ENCODE measurements at regions not wholly inside any gene's neighbourhood (a gene's known extent, or its start where the extent isn't known, plus 50 kb on each side); places are given as distances from the start of the nearest gene placed in this dataset.

GRCh38 chr4:148527571-148527970, 85.4 kb upstream of the NR3C2 start:
- no peak overlapping the region for H3K4me3 ChIP-seq (ENCODE audit: control insufficient read depth, low read depth, low read length)
- no peak for DNase-seq (ENCODE audit: low read depth)
- TF ChIP-seq CTCF (conservative IDR thresholded peaks at IDR 0.05; ENCODE audit: control insufficient read depth, insufficient read depth, low read depth, low read length), result no peak

DNA sequence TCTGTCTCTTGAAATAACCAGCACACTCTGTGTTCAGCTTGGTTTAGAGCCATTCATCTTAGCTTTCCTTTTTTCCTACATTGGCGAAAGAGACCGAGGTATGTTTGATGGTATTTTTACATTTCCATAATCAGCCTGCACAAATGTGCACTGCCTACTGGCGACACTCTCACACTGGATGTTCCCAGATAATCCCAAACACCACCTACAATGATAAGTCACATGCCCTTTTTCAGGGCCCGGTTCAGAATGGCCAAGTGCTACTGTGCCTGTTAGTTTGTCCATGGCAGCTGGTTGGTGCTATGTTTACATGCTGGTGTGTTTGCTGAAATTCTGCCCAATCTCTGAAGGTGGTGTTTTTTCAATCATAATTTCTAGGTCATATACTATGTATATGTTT, 80.8 kb upstream of the NR3C2 start:
- DNase-seq (ENCODE audit: low read depth), result no peak
- TF ChIP-seq CTCF (conservative IDR thresholded peaks at IDR 0.05; ENCODE audit: control insufficient read depth, insufficient read depth, low read depth, low read length), result no peak
- H3K4me3 ChIP-seq (ENCODE audit: control insufficient read depth, low read depth, low read length), result no peak overlapping the region

DNA sequence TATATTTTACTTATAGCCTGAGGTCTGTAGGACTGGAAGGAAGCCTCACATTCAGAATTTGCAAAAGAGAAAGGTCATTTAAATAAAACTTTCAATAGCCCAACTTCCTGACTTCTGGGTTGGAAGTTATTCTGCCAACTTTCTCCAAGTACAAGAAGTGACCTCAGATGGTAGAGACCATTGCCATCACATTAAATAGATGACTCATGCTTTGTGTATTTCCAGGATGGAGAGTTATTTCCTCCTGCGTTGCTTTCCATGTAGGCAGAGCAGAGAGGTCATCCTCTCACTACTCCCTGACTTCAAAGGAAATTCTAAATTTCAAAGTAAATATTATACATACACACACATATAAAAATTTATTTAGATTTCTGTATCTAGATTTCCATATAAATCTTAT, 73.0 kb upstream of the NR3C2 start:
- DNase-seq (ENCODE audit: low read depth), result peak; percentile 54
- H3K4me3 ChIP-seq (ENCODE audit: control insufficient read depth, low read depth, low read length), result no peak overlapping the region
- TF ChIP-seq CTCF (conservative IDR thresholded peaks at IDR 0.05; ENCODE audit: control insufficient read depth, insufficient read depth, low read depth, low read length), result no peak

DNA sequence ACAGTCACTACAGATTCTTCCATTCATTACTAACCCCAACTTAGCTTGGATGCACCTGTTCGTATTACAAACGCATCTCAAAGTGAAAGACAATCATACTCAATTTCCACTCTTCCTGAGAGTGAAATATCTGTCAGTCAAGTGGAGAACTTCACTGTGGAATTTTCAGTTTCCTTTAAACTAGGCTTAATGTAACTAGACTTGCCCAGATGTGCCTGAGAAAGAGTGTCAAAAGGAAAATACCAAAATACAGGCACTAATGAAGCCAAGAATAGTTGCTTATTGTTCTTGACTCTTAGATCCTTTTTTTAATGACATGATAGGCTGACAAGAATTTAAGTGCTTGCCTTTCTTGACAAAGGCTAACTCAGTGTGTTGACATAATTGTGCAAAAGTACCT, 72.4 kb upstream of the NR3C2 start:
- no peak overlapping the region for H3K4me3 ChIP-seq (ENCODE audit: control insufficient read depth, low read depth, low read length)
- no peak for TF ChIP-seq CTCF (conservative IDR thresholded peaks at IDR 0.05; ENCODE audit: control insufficient read depth, insufficient read depth, low read depth, low read length)

GRCh38 chr4:148514041-148514440, 71.8 kb upstream of the NR3C2 start:
- TF ChIP-seq CTCF (conservative IDR thresholded peaks at IDR 0.05; ENCODE audit: control insufficient read depth, insufficient read depth, low read depth, low read length), result no peak
- DNase-seq (ENCODE audit: low read depth), result peak; percentile 5

More for the DNA sequence above, 72.4 kb upstream of the NR3C2 start:
- no peak for DNase-seq (ENCODE audit: low read depth)

DNA sequence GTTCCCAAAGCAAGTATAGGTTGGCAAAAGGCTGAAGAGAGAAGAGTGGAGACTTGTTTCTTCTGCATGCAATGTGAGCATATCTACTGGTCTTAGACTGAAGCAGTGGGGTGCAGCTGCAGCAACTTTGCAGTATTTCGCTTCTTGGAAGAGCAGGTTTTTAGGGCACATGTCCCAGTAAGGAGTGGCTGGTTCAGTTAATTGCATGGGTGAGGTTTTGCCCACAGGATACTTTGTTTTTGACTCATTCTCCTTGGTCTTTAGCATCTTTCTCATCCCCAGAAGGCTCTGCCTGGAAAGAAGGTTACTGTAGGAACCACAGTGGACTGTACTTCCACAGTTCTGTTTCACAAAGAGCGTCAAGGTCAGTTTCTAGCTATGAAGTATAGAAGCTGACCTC, 68.0 kb upstream of the NR3C2 start:
- DNase-seq (ENCODE audit: low read depth), result no peak
- no peak for TF ChIP-seq CTCF (conservative IDR thresholded peaks at IDR 0.05; ENCODE audit: control insufficient read depth, insufficient read depth, low read depth, low read length)
- no peak overlapping the region for H3K4me3 ChIP-seq (ENCODE audit: control insufficient read depth, low read depth, low read length)

More at GRCh38 chr4:148514041-148514440, 71.8 kb upstream of the NR3C2 start:
- no peak overlapping the region for H3K4me3 ChIP-seq (ENCODE audit: control insufficient read depth, low read depth, low read length)

DNA sequence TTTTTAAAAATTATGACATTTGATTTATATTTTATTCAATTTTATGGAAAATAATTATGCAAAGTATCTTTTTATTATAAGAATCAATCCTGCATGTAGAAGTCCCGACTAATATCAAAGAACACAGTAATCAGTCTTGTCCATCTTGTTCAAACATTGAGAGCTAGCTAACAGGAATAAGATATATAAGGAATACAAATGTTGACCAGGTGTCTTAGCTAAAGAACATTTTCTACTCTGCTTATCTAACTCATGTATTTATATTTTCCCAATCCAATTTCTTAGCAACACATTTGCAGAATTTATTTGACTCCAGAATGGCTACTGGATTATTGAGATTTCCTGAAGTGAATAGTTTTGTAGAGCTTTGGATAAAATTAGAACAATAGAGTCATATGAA, 61.5 kb upstream of the NR3C2 start:
- TF ChIP-seq CTCF (conservative IDR thresholded peaks at IDR 0.05; ENCODE audit: control insufficient read depth, insufficient read depth, low read depth, low read length), result no peak
- no peak for DNase-seq (ENCODE audit: low read depth)
- H3K4me3 ChIP-seq (ENCODE audit: control insufficient read depth, low read depth, low read length), result no peak overlapping the region
